H9 (cell line): ENCODE measurements at regions not wholly inside any gene's neighbourhood (a gene's known extent, or its start where the extent isn't known, plus 50 kb on each side); places are given as distances from the start of the nearest gene placed in this dataset.

Source experiments
- DNase-seq: peaks from one replicate; pipeline ENCODE4 v3.0.0-alpha.2; 2017
- H2AFZ ChIP-seq: one replicate; pipeline ENCODE4 v1.6.1; 2013; ENCODE audit warnings: mild to moderate bottlenecking, low read length, control low read depth, moderate library complexity
- H2AK5ac ChIP-seq: 2 replicates; pipeline ENCODE4 v1.6.1; 2013; ENCODE audit warnings: low read length, control low read depth, mixed read lengths; ENCODE audit not compliant: insufficient read length
- H2BK120ac ChIP-seq: one replicate; pipeline ENCODE4 v1.6.1; 2013; ENCODE audit warnings: low read depth, mild to moderate bottlenecking, low read length, control low read depth, inconsistent platforms; ENCODE audit not compliant: poor library complexity, severe bottlenecking
- H2BK12ac ChIP-seq: 2 replicates; pipeline ENCODE4 v1.6.1; 2013; ENCODE audit warnings: low read length, control low read depth, mixed read lengths, low read depth; ENCODE audit not compliant: insufficient read length
- H2BK15ac ChIP-seq: 2 replicates; pipeline ENCODE4 v1.6.1; 2013; ENCODE audit warnings: low read depth, low read length, control low read depth
- H2BK20ac ChIP-seq: one replicate; pipeline ENCODE4 v1.6.1; 2013; ENCODE audit warnings: low read depth, mild to moderate bottlenecking, low read length, control low read depth, inconsistent platforms; ENCODE audit not compliant: poor library complexity, severe bottlenecking
- H2BK5ac ChIP-seq: 2 replicates; pipeline ENCODE4 v1.6.1; 2013; ENCODE audit warnings: low read length, control low read depth, mixed read lengths; ENCODE audit not compliant: insufficient read length
- H3K14ac ChIP-seq: 2 replicates; pipeline ENCODE4 v1.6.1; 2013; ENCODE audit warnings: low read length, control low read depth; ENCODE audit not compliant: insufficient read depth
- H3K18ac ChIP-seq: 2 replicates; pipeline ENCODE4 v1.6.1; 2013; ENCODE audit warnings: low read depth, mild to moderate bottlenecking, mixed read lengths, low read length, control low read depth; ENCODE audit not compliant: insufficient read length
- H3K23ac ChIP-seq: 2 replicates; pipeline ENCODE4 v1.6.1; 2013; ENCODE audit warnings: low read length, control low read depth, mixed read lengths, low read depth; ENCODE audit not compliant: insufficient read length
- H3K23me2 ChIP-seq: 2 replicates; pipeline ENCODE4 v1.6.1; 2013; ENCODE audit warnings: low read depth, mild to moderate bottlenecking, mixed read lengths, low read length, control low read depth; ENCODE audit not compliant: insufficient read length, poor library complexity, severe bottlenecking
- H3K27ac ChIP-seq: 2 replicates; pipeline ENCODE4 v1.5.1; 2013; ENCODE audit warnings: low read length, control low read depth, mixed read lengths, low read depth; ENCODE audit not compliant: insufficient read length
- H3K27me3 ChIP-seq: 2 replicates; pipeline ENCODE4 v1.6.1; 2013; ENCODE audit warnings: low read length, control low read depth, inconsistent platforms; ENCODE audit not compliant: insufficient read depth
- H3K4ac ChIP-seq: 2 replicates; pipeline ENCODE4 v1.6.1; 2013; ENCODE audit warnings: low read depth, mild to moderate bottlenecking, control low read depth, inconsistent platforms, low read length, moderate library complexity
- H3K4me1 ChIP-seq: 2 replicates; pipeline ENCODE4 v1.6.1; 2013; ENCODE audit warnings: low read length, control low read depth, inconsistent platforms; ENCODE audit not compliant: insufficient read depth
- H3K4me2 ChIP-seq: 2 replicates; pipeline ENCODE4 v1.6.1; 2013; ENCODE audit warnings: low read length, control low read depth, mixed read lengths; ENCODE audit not compliant: insufficient read length, insufficient read depth
- H3K56ac ChIP-seq: 2 replicates; pipeline ENCODE4 v1.6.1; 2013; ENCODE audit warnings: low read depth, mild to moderate bottlenecking, mixed read lengths, low read length, control low read depth; ENCODE audit not compliant: insufficient read length
- H3K79me1 ChIP-seq: 2 replicates; pipeline ENCODE4 v1.6.1; 2013; ENCODE audit warnings: low read depth, mild to moderate bottlenecking, moderate library complexity, low read length, control low read depth, inconsistent platforms; ENCODE audit not compliant: insufficient read depth, poor library complexity, severe bottlenecking
- H3K79me2 ChIP-seq: 2 replicates; pipeline ENCODE4 v1.6.1; 2013; ENCODE audit warnings: low read length, control low read depth, inconsistent platforms; ENCODE audit not compliant: insufficient read depth
- H3K9ac ChIP-seq: 2 replicates; pipeline ENCODE4 v1.6.1; 2013; ENCODE audit warnings: low read length, control low read depth, mixed read lengths; ENCODE audit not compliant: insufficient read length; ENCODE audit errors: extremely low read depth
- H3K9me3 ChIP-seq: one replicate; pipeline ENCODE4 v1.6.1; 2013; ENCODE audit warnings: low read depth, low read length, inconsistent platforms; ENCODE audit not compliant: control insufficient read depth
- H3T11ph ChIP-seq: one replicate; pipeline ENCODE4 v1.6.1; 2013; ENCODE audit warnings: mild to moderate bottlenecking, low read length, control low read depth, inconsistent platforms
- H4K20me1 ChIP-seq: one replicate; pipeline ENCODE4 v1.6.1; 2013; ENCODE audit not compliant: control insufficient read depth, insufficient read length, insufficient read depth
- H4K5ac ChIP-seq: 2 replicates; pipeline ENCODE4 v1.6.1; 2013; ENCODE audit warnings: low read depth, mild to moderate bottlenecking, mixed read lengths, low read length, control low read depth; ENCODE audit not compliant: insufficient read length
- H4K8ac ChIP-seq: replicated peaks from 2 replicates; pipeline ENCODE4 v1.6.1; 2013; ENCODE audit warnings: low read length, control low read depth, mixed read lengths, low read depth; ENCODE audit not compliant: insufficient read length
- H4K91ac ChIP-seq: 2 replicates; pipeline ENCODE4 v1.6.1; 2013; ENCODE audit warnings: low read depth, mild to moderate bottlenecking, moderate library complexity, mixed read lengths, low read length, control low read depth; ENCODE audit not compliant: insufficient read length
- H3K27ac Mint-ChIP-seq, 3 experiments: 2 replicates in 2 of 3; 3 replicates in 1 of 3; pipeline ENCODE4 v1.8.0; 2020 to 2021; ENCODE audit warnings: mixed read lengths in 3 of 3, mild to moderate bottlenecking in 1 of 3, moderate library complexity in 1 of 3
- H3K27me3 Mint-ChIP-seq: 2 replicates; pipeline ENCODE4 v1.8.0; 2021; ENCODE audit warnings: low read depth, mild to moderate bottlenecking, moderate library complexity, mixed read lengths
- H3K36me3 Mint-ChIP-seq, 3 experiments: 2 replicates in 2 of 3; 3 replicates in 1 of 3; pipeline ENCODE4 v1.8.0; 2020 to 2021; ENCODE audit warnings: low read depth in 3 of 3, mixed read lengths in 3 of 3; ENCODE audit not compliant: insufficient read depth in 1 of 3
- H3K4me1 Mint-ChIP-seq, 2 experiments: 2 replicates each; pipeline ENCODE4 v1.8.0; 2020; ENCODE audit warnings: mixed read lengths in 2 of 2
- H3K4me3 Mint-ChIP-seq, 2 experiments: 2 replicates in 1 of 2; 3 replicates in 1 of 2; pipeline ENCODE4 v1.8.0; 2020 to 2021; ENCODE audit warnings: mild to moderate bottlenecking in 2 of 2, mixed read lengths in 2 of 2, moderate library complexity in 1 of 2
- H3K9me3 Mint-ChIP-seq, 2 experiments: 2 replicates in 1 of 2; 3 replicates in 1 of 2; pipeline ENCODE4 v1.8.0; 2020; ENCODE audit warnings: mild to moderate bottlenecking in 2 of 2, mixed read lengths in 2 of 2, moderate library complexity in 1 of 2
- TF ChIP-seq, protein P1 (sequence below): fragments of 200-600 bp; sonication (generic); conservative IDR thresholded peaks from 3 replicates; pipeline ENCODE4 v1.8.0; 2021; ENCODE audit warnings: antibody characterized with exemption, mild to moderate bottlenecking

DNA sequence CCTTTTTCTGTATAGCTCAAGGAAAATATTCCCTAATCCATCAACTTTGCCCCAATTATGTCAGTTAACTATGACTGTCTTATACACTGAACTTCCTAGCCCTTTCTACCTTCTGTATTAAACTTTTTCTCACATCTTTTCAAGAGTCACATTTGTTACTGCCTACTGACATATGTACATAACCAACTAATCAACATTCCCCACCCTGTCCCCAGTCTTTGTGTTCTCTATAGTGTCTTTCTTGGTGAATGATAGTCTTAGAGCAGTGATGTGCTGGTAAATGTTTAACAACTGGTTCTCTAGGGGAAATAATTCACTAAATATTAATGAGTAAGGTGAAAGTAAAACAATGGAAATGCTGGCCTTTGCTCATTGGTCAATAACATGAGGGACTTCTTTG is 61.6 kb upstream of the PIK3C3 start:
- Histone ChIP-seq H2BK15ac (no peak overlapping the region), H4K91ac (no peak overlapping the region), H3K9ac (no peak overlapping the region), H3K4me2 (no peak overlapping the region), H4K8ac (no peak overlapping the region), H3K79me2 (no peaks in the 10 kb centered on the region), H2BK120ac (no peak overlapping the region), H2AK5ac (no peak overlapping the region), H3K9me3 (peaks cover 7% of the 10 kb centered on the region), H4K20me1 (no peaks in the 10 kb centered on the region), H2BK5ac (no peak overlapping the region), H3K27ac (no peak overlapping the region), H3K56ac (no peak overlapping the region), H3K14ac (no peak overlapping the region), H3K4me1 (no peaks in the 10 kb centered on the region; the same call in 1 of the 2 replicates), H3K23ac (no peak overlapping the region), H2BK12ac (no peak overlapping the region), H3K4ac (no peak overlapping the region), H3K18ac (no peak overlapping the region), H2BK20ac (no peak overlapping the region), H3K27me3 (no peaks in the 10 kb centered on the region), H3K23me2 (no peaks in the 10 kb centered on the region), H3K79me1 (no peaks in the 10 kb centered on the region), H2AFZ (no peak overlapping the region), H4K5ac (no peak overlapping the region), H3T11ph (no peak overlapping the region)
- H3K27ac Mint-ChIP-seq: no peak overlapping the region
- no peak for DNase-seq
- peaks cover 16 to 21% of the 10 kb centered on the region in 2 experiments for H3K9me3 Mint-ChIP-seq
- peaks cover 11 to 22% (median 15%) of the 10 kb centered on the region in 3 experiments for H3K36me3 Mint-ChIP-seq
- peaks cover 6 to 10% of the 10 kb centered on the region in 2 experiments for H3K4me1 Mint-ChIP-seq
- no peaks in the 10 kb centered on the region for H3K27me3 Mint-ChIP-seq
- TF ChIP-seq, protein P1, sequence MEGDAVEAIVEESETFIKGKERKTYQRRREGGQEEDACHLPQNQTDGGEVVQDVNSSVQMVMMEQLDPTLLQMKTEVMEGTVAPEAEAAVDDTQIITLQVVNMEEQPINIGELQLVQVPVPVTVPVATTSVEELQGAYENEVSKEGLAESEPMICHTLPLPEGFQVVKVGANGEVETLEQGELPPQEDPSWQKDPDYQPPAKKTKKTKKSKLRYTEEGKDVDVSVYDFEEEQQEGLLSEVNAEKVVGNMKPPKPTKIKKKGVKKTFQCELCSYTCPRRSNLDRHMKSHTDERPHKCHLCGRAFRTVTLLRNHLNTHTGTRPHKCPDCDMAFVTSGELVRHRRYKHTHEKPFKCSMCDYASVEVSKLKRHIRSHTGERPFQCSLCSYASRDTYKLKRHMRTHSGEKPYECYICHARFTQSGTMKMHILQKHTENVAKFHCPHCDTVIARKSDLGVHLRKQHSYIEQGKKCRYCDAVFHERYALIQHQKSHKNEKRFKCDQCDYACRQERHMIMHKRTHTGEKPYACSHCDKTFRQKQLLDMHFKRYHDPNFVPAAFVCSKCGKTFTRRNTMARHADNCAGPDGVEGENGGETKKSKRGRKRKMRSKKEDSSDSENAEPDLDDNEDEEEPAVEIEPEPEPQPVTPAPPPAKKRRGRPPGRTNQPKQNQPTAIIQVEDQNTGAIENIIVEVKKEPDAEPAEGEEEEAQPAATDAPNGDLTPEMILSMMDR: no peak
- no peak overlapping the region for H3K4me3 Mint-ChIP-seq
